Sigmoid colon (tissue), 6 donors: ENCODE measurements at regions not wholly inside any gene's neighbourhood (a gene's known extent, or its start where the extent isn't known, plus 50 kb on each side); places are given as distances from the start of the nearest gene placed in this dataset.

Experiments
- DNase-seq: peaks from one replicate; pipeline ENCODE4 v3.0.0-alpha.2; 2019
- H3K27ac ChIP-seq, 4 donors: fragments of 200-600 bp; sonication (generic); one replicate each; pipeline ENCODE4 v1.5.1; 2016 to 2019; ENCODE audit warnings: mild to moderate bottlenecking in 1 of 4
- H3K27me3 ChIP-seq, 3 donors: fragments of 200-600 bp; sonication (generic); one replicate each; pipeline ENCODE4 v1.5.1; 2019; ENCODE audit warnings: mild to moderate bottlenecking in 1 of 3
- H3K36me3 ChIP-seq, 4 donors: fragments of 200-600 bp; sonication (generic); one replicate each; pipeline ENCODE4 v1.5.1; 2016 to 2019
- H3K4me1 ChIP-seq, 4 donors: fragments of 200-600 bp; sonication (generic); one replicate each; pipeline ENCODE4 v1.5.1; 2017 to 2019
- H3K4me3 ChIP-seq, 4 donors: fragments of 200-600 bp; sonication (generic); one replicate each; pipeline ENCODE4 v1.5.1; 2017 to 2019; ENCODE audit warnings: mild to moderate bottlenecking in 2 of 4, moderate library complexity in 1 of 4
- H3K9me3 ChIP-seq, 4 donors: fragments of 200-600 bp in 3 of 4; sonication (generic) in 3 of 4; one replicate each; pipeline versions ENCODE4 v1.5.1 to v1.6.1; 2013 to 2019
- CTCF ChIP-seq, 4 experiments: fragments of 450-650 bp in 3 of 4; fragments of 200-600 bp in 1 of 4; IDR thresholded peaks; one replicate each; pipeline ENCODE4 v1.5.1; 2016 to 2019; ENCODE audit warnings: antibody characterized with exemption in 4 of 4, mild to moderate bottlenecking in 3 of 4, moderate library complexity in 2 of 4
- EP300 ChIP-seq, 4 donors: sonication (generic); formaldehyde crosslinking; IDR thresholded peaks; one replicate each; pipeline ENCODE4 v1.6.1; 2017; ENCODE audit warnings: antibody characterized with exemption in 4 of 4
- POLR2A ChIP-seq, 2 donors: fragments of 450-650 bp; IDR thresholded peaks; one replicate each; pipeline ENCODE4 v1.6.1; 2016; ENCODE audit warnings: antibody characterized with exemption in 2 of 2, mild to moderate bottlenecking in 2 of 2, moderate library complexity in 2 of 2
- POLR2AphosphoS5 ChIP-seq, 4 donors: sonication (generic); formaldehyde crosslinking; IDR thresholded peaks; one replicate each; pipeline ENCODE4 v1.6.1; 2017; ENCODE audit warnings: antibody characterized with exemption in 4 of 4
- WGBS, 2 donors: extraction: QIAGEN DNeasy Blood & Tissue Kit; methylation state at CpG; one replicate each; pipeline ENCODE4 v1.1.7; 2013; 5-methylcytosine and 5-hydroxymethylcytosine counted together
- intact Hi-C: fragments of 100-400 bp; cut with DNase I; formaldehyde crosslinking; loops from one replicate; pipeline ENCODE4 v1.15.1; 2023
- donor health status: healthy with polysubstance abuse.
- donor health status: healthy.

GRCh38 chr10:3660753-3661152 is 124.3 kb downstream of the KLF6 start:
- Histone ChIP-seq H3K27ac (no peak overlapping the region), H3K9me3 (no peaks in the 10 kb centered on the region), H3K36me3 (no peaks in the 10 kb centered on the region), H3K27me3 (no peaks in the 10 kb centered on the region), H3K4me3 (no peak overlapping the region), H3K4me1 (no peaks in the 10 kb centered on the region)
- no peak for DNase-seq
- intact Hi-C loops, result no loop called here
- no peak for TF ChIP-seq CTCF (IDR thresholded peaks at IDR 0.05)
- 76 to 81% methylated on average over 7 of the region's 7 CpGs for WGBS, 2 donors

GRCh38 chr10:3659203-3659917 is 125.6 kb downstream of the KLF6 start:
- Histone ChIP-seq H3K4me1 (no peaks in the 10 kb centered on the region), H3K9me3 (no peaks in the 10 kb centered on the region), H3K36me3 (no peaks in the 10 kb centered on the region), H3K4me3 (no peak overlapping the region), H3K27ac (no peak overlapping the region), H3K27me3 (no peaks in the 10 kb centered on the region)
- intact Hi-C loops, result no loop called here
- no peak for DNase-seq
- TF ChIP-seq POLR2A (IDR thresholded peaks at IDR 0.05) (no peak), POLR2AphosphoS5 (IDR thresholded peaks at IDR 0.05) (no peak), CTCF (IDR thresholded peaks at IDR 0.05) (no peak), EP300 (IDR thresholded peaks at IDR 0.05) (no peak)
- WGBS, 2 donors, result 82 to 92% methylated on average over 13 of the region's 13 CpGs

- WGBS, 2 donors, result 37 to 50% methylated on average over 4 of the region's 4 CpGs
- TF ChIP-seq EP300 (IDR thresholded peaks at IDR 0.05), result no peak
- no peak for TF ChIP-seq CTCF (IDR thresholded peaks at IDR 0.05)
- TF ChIP-seq POLR2AphosphoS5 (IDR thresholded peaks at IDR 0.05), result no peak
- no peak for TF ChIP-seq POLR2A (IDR thresholded peaks at IDR 0.05)
- Histone ChIP-seq H3K4me3 (no peak overlapping the region), H3K4me1 (no peaks in the 10 kb centered on the region), H3K27me3 (no peaks in the 10 kb centered on the region), H3K9me3 (no peaks in the 10 kb centered on the region), H3K27ac (no peak overlapping the region), H3K36me3 (no peaks in the 10 kb centered on the region)
- intact Hi-C loops, result no loop called here
- no peak for DNase-seq
Measured at GRCh38 chr10:3658766-3659165, 126.2 kb downstream of the KLF6 start.

DNA sequence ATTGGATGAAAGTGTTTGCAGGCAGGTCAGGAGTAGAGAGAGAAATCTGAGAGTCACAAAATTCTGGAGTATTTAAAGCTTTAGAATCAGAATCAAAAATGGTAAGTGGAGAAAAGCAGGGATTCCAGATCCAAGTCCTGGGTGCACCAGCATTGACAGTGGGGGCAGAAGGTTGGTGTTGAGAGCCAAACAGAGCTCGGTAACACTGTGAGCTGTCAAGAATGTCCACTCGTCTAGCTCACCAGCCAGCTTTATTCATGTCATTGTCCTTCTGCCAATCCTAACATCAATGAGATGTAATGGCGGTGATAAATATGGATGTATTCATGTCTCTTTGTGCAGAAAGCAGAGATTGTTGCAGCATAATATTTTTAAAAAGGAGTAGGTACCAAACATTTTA is 128.8 kb downstream of the KLF6 start:
- Histone ChIP-seq H3K4me3 (no peak overlapping the region), H3K27ac (no peak overlapping the region), H3K27me3 (no peaks in the 10 kb centered on the region), H3K36me3 (no peaks in the 10 kb centered on the region), H3K4me1 (no peaks in the 10 kb centered on the region), H3K9me3 (no peaks in the 10 kb centered on the region)
- intact Hi-C loops, result no loop called here
- DNase-seq, result no peak
- WGBS, 2 donors, result 91 to 95% methylated on average over 3 of the region's 3 CpGs
- TF ChIP-seq POLR2AphosphoS5 (IDR thresholded peaks at IDR 0.05) (no peak), EP300 (IDR thresholded peaks at IDR 0.05) (no peak), CTCF (IDR thresholded peaks at IDR 0.05) (no peak), POLR2A (IDR thresholded peaks at IDR 0.05) (no peak)

DNA sequence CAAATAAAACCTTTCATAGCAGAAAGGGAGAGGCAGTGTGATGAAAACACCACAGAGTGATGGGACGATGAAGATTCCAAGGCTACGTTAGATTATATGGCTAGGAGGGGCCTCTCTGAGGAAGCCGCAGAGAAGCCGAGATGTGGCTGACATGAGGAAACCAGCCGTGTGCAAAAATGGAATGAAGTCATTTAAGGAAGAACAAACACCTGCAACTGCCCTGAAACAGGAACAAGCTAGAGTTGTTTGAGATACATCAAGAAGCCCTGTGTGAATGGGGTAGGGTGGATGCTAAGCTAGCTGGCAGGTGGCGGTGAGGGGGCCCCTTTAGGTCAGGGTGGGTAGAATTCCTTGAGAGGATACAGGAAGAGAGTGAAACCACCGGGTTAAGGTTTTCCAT is 129.5 kb downstream of the KLF6 start:
- H3K27ac ChIP-seq, result no peak overlapping the region
- DNase-seq, result no peak
- no peak for TF ChIP-seq POLR2AphosphoS5 (IDR thresholded peaks at IDR 0.05)
- no peak for TF ChIP-seq POLR2A (IDR thresholded peaks at IDR 0.05)
- TF ChIP-seq CTCF (IDR thresholded peaks at IDR 0.05), result no peak
- TF ChIP-seq EP300 (IDR thresholded peaks at IDR 0.05), result no peak
- intact Hi-C loops, result no loop called here
- H3K36me3 ChIP-seq, result no peaks in the 10 kb centered on the region
- no peaks in the 10 kb centered on the region for H3K9me3 ChIP-seq
- 29 to 35% methylated on average over 7 of the region's 7 CpGs for WGBS, 2 donors
- H3K27me3 ChIP-seq, result no peaks in the 10 kb centered on the region
- H3K4me3 ChIP-seq, result no peak overlapping the region
- H3K4me1 ChIP-seq, result no peaks in the 10 kb centered on the region
